GM12878 (cell line): ENCODE measurements at regions not wholly inside any gene's neighbourhood (a gene's known extent, or its start where the extent isn't known, plus 50 kb on each side); places are given as distances from the start of the nearest gene placed in this dataset.
A peak's percentile ranks its signal among the peaks of the same experiment; 100 is the strongest.
"Not testable (repeated sequence)": the region's sequence is repeated elsewhere in the genome, so short reads cannot be mapped to it uniquely, and the experiment has no call there.

Experiments used
- ATAC-seq: fragments of 200-7000 bp; cut with Tn5 transposase; 3 replicates; pipeline ENCODE4 v1.9.1; 2020; ENCODE audit warnings: mild to moderate bottlenecking, moderate library complexity
- BruUV-seq: library from RNA; stranded (reverse); fragments of 400-500 nt; replicated peaks from 2 replicates; lab custom pipeline; 2021; lab: Mats Ljungman, UMichigan
- CTCF ChIA-PET: fragments of 300-600 bp; sonication (Branson Sonifier 250); formaldehyde crosslinking; extraction: SDS; loops from one replicate; lab custom pipeline; 2021; ENCODE audit warnings: inconsistent platforms; lab: Yijun Ruan, JAX
- POLR2A ChIA-PET: fragments of 350-600 bp; formaldehyde crosslinking; extraction: SDS; loops from one replicate; lab custom pipeline; 2021; ENCODE audit warnings: inconsistent platforms; lab: Charles Lee
- RAD21 ChIA-PET: fragments of 300-600 bp; sonication (Branson Sonifier 250); formaldehyde crosslinking; loops from one replicate; lab custom pipeline; 2023; ENCODE audit warnings: antibody characterized with exemption; ENCODE audit not compliant: unreplicated experiment; lab: Charles Lee
- SMC1A ChIA-PET: fragments of 300-600 bp; sonication (Branson Sonifier 250); formaldehyde crosslinking; loops from one replicate; lab custom pipeline; 2023; ENCODE audit not compliant: unreplicated experiment, uncharacterized antibody; lab: Charles Lee
- DNase-seq: peaks from one replicate; pipeline ENCODE4 v3.0.0-alpha.2; 2011; ENCODE audit warnings: low read depth, low spot score
- FAIRE-seq: peaks from 3 replicates; lab custom pipeline; 2011; peaks lifted over from hg19 to GRCh38; lab: Jason Lieb, UNC
- H2AFZ ChIP-seq: 2 replicates; pipeline ENCODE4 v1.6.0; 2011; ENCODE audit warnings: low read depth, low read length, control low read depth; ENCODE audit not compliant: control insufficient read depth
- H3K27ac ChIP-seq: 2 replicates; pipeline ENCODE4 v1.5.1; 2011; ENCODE audit warnings: control low read depth; ENCODE audit not compliant: control insufficient read depth, insufficient read depth
- H3K27me3 ChIP-seq, 2 experiments: replicated peaks in 1 of 2; 2 replicates each; pipeline versions ENCODE4 v1.6.0 to v1.6.1; 2011; ENCODE audit warnings: low read length in 1 of 2; ENCODE audit not compliant: control insufficient read depth in 2 of 2, insufficient read depth in 2 of 2
- H3K36me3 ChIP-seq, 2 experiments: 2 replicates each; pipeline ENCODE4 v1.5.1; 2011; ENCODE audit warnings: low read length in 1 of 2; ENCODE audit not compliant: control insufficient read depth in 2 of 2, insufficient read depth in 2 of 2
- H3K4me1 ChIP-seq: 2 replicates; pipeline ENCODE4 v1.6.1; 2011; ENCODE audit warnings: mild to moderate bottlenecking, low read length, moderate library complexity, mixed read lengths; ENCODE audit not compliant: control insufficient read depth, insufficient read depth
- H3K4me2 ChIP-seq: 2 replicates; pipeline ENCODE4 v1.6.0; 2011; ENCODE audit warnings: control low read depth; ENCODE audit not compliant: control insufficient read depth, insufficient read depth
- H3K4me3 ChIP-seq: fragments of 200-600 bp; sonication (generic); 2 replicates; pipeline ENCODE4 v1.5.1; 2016
- H3K79me2 ChIP-seq: 2 replicates; pipeline ENCODE4 v1.6.0; 2011; ENCODE audit warnings: low read length; ENCODE audit not compliant: control insufficient read depth, insufficient read depth
- H3K9ac ChIP-seq: 2 replicates; pipeline ENCODE4 v1.8.0; 2011; ENCODE audit warnings: low read length, control low read depth, mixed read lengths; ENCODE audit not compliant: control insufficient read depth, insufficient read depth
- H3K9me3 ChIP-seq: replicated peaks from 3 replicates; pipeline ENCODE4 v1.5.1; 2011; ENCODE audit warnings: mild to moderate bottlenecking, low read length; ENCODE audit not compliant: control insufficient read depth, insufficient read depth
- H4K20me1 ChIP-seq: 2 replicates; pipeline ENCODE4 v1.6.0; 2011; ENCODE audit not compliant: control insufficient read depth, insufficient read depth
- CTCF ChIP-seq, 3 experiments: IDR thresholded peaks in 2 of 3; conservative IDR thresholded peaks in 1 of 3; 2 replicates each; pipeline ENCODE4 v1.5.1; 2011; ENCODE audit warnings: low read depth in 3 of 3, low read length in 3 of 3, mild to moderate bottlenecking in 3 of 3, control low read depth in 2 of 3, moderate library complexity in 2 of 3, inconsistent platforms in 1 of 3, mixed read lengths in 1 of 3; ENCODE audit not compliant: control insufficient read depth in 2 of 3, insufficient read depth in 1 of 3; ENCODE audit errors: extremely low read depth in 1 of 3
- GATAD2B ChIP-seq: fragments of 450-650 bp; conservative IDR thresholded peaks from 2 replicates; pipeline ENCODE4 v1.6.1; 2017; ENCODE audit warnings: low read depth, mild to moderate bottlenecking, moderate library complexity
- PBX3 ChIP-seq: IDR thresholded peaks from 2 replicates; pipeline ENCODE4 v1.6.1; 2011; ENCODE audit warnings: mild to moderate bottlenecking, low read depth, low read length, moderate library complexity; ENCODE audit not compliant: insufficient replicate concordance
- RAD21 ChIP-seq: IDR thresholded peaks from 2 replicates; pipeline ENCODE4 v1.6.1; 2011; ENCODE audit warnings: mild to moderate bottlenecking, low read depth, low read length, moderate library complexity; ENCODE audit not compliant: insufficient read depth
- SMAD1 ChIP-seq: fragments of 450-650 bp; IDR thresholded peaks from 2 replicates; pipeline ENCODE4 v1.6.1; 2018; ENCODE audit warnings: mild to moderate bottlenecking, low read depth; ENCODE audit not compliant: partially characterized antibody
- SMC3 ChIP-seq: IDR thresholded peaks from 2 replicates; pipeline ENCODE4 v1.6.1; 2011; ENCODE audit warnings: low read length, improper control_type of control experiment, borderline replicate concordance
- WGBS: methylation state at CpG from one replicate; pipeline ENCODE4 v1.1.6; 2016; ENCODE audit warnings: low lambda C conversion rate; ENCODE audit not compliant: insufficient replicate concordance, insufficient coverage; ENCODE audit errors: missing lambda C conversion rate; 5-methylcytosine and 5-hydroxymethylcytosine counted together
- in situ Hi-C: fragments of 300-500 bp; cut with MboI; formaldehyde crosslinking; loops from 9 replicates; pipeline ENCODE4 v1.14.3; 2018; ENCODE audit warnings: mixed read lengths
- intact Hi-C: fragments of 100-400 bp; cut with micrococcal nuclease; formaldehyde crosslinking; loops from one replicate; pipeline ENCODE4 v1.14.2; 2022; ENCODE audit not compliant: unreplicated experiment

GRCh38 chrX:66744519-66744918 lies 105.6 kb upstream of the EDA2R start:
- H3K4me3 ChIP-seq, POLR2A ChIA-PET, CTCF ChIA-PET: not testable (repeated sequence)

GRCh38 chrX:66731398-66731797 lies 92.5 kb upstream of the EDA2R start:
- no peak overlapping the region for H3K27ac ChIP-seq
- 0% methylated on average over 2 of the region's 2 CpGs for WGBS
- BruUV-seq = no TSS peak
- no peak overlapping the region for H2AFZ ChIP-seq
- H3K9me3 ChIP-seq = no peaks in the 10 kb centered on the region; the same call in 2 of the 3 replicates
- no peak overlapping the region for H3K4me3 ChIP-seq
- POLR2A ChIA-PET = interaction anchor here (1.2 kb wide), 1 partner anchor 530 kb away, joined by 6 read pairs; no protein-coding TSS in a partner anchor
- no peak overlapping the region for H3K9ac ChIP-seq
- ATAC-seq (peak; percentile 90), FAIRE-seq (peak; percentile 59)
- TF ChIP-seq PBX3 (no peak), CTCF (IDR thresholded peaks at IDR 0.05 in 2 of 3, conservative IDR thresholded peaks at IDR 0.05 in 1 of 3; ENCODE audit: control insufficient read depth in 2 of 3, extremely low read depth in 1 of 3, insufficient read depth in 1 of 3, low read depth in 3 of 3, low read length in 3 of 3) (peak; percentile 18 to 54 (median 45); a peak in 5 of 6 replicates), SMC3 (peak; percentile 61; the same call in 1 of the 2 replicates), RAD21 (peak; percentile 71), GATAD2B (no peak), SMAD1 (no peak)
- TF ChIP-seq, all 136 proteins: peak for 3
- DNase-seq = peak; percentile 3
- Histone ChIP-seq H4K20me1 (no peaks in the 10 kb centered on the region), H3K27me3 (no peaks in the 10 kb centered on the region), H3K4me2 (no peak overlapping the region), H3K79me2 (no peaks in the 10 kb centered on the region), H3K36me3 (no peaks in the 10 kb centered on the region), H3K4me1 (no peaks in the 10 kb centered on the region)
- CTCF ChIA-PET = interaction anchor here (0.6 to 5.8 kb wide), 23 partner anchors 8 to 1203 kb away, joined by 3 to 55 read pairs (median 4); no protein-coding TSS in a partner anchor
- RAD21 ChIA-PET = interaction anchor here (0.6 to 2.7 kb wide), 17 partner anchors 9 to 1153 kb away, joined by 3 to 22 read pairs (median 3); no protein-coding TSS in a partner anchor
- in situ Hi-C loops (no loop called here), intact Hi-C loops (loop anchor here (2.0 to 10.0 kb wide), 4 partner anchors 129 to 1149 kb away; no protein-coding TSS in a partner anchor)
- SMC1A ChIA-PET = interaction anchor here (1.0 to 2.9 kb wide), 15 partner anchors 11 to 1152 kb away, joined by 3 to 17 read pairs (median 4); no protein-coding TSS in a partner anchor

More at GRCh38 chrX:66744519-66744918, 105.6 kb upstream of the EDA2R start:
- FAIRE-seq, DNase-seq, H3K4me1 ChIP-seq, H3K79me2 ChIP-seq, H3K9me3 ChIP-seq, H3K36me3 ChIP-seq, H2AFZ ChIP-seq, RAD21 ChIA-PET, intact Hi-C loops, H3K27ac ChIP-seq, H3K4me2 ChIP-seq, H3K27me3 ChIP-seq, H4K20me1 ChIP-seq, in situ Hi-C loops, BruUV-seq, SMC1A ChIA-PET, ATAC-seq, H3K9ac ChIP-seq: not testable (repeated sequence)
- WGBS = 0% methylated on average over 1 of the region's 1 CpG
